Medulla oblongata (tissue), 1 donor: ENCODE measurements at regions not wholly inside any gene's neighbourhood (a gene's known extent, or its start where the extent isn't known, plus 50 kb on each side); places are given as distances from the start of the nearest gene placed in this dataset.

Experiments
- DNase-seq: peaks from one replicate; pipeline ENCODE4 v3.0.0-alpha.2; 2015; ENCODE audit errors: extremely low spot score

GRCh38 chrX:118167361-118167760 lies 50.8 kb upstream of the KLHL13 start:
- no peak for DNase-seq

DNA sequence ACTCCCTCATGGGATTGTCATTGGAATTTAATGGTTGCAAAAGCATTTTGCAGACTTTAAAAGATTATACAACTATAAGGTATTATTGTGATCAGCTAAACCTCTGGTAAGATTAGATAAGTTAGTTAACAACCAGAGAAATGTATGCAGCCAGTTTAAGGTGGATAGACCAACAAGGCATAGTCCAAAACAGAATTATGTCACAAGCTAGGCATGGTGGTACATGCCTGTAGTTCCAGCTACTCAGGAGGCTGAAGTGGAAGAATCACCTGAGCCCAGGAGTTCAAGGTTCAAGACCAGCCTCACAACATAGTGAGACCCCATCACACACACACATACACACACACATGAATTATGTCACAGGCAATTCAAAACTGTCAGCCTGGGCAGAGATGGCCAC lies 54.7 kb upstream of the KLHL13 start:
- no peak for DNase-seq

DNA sequence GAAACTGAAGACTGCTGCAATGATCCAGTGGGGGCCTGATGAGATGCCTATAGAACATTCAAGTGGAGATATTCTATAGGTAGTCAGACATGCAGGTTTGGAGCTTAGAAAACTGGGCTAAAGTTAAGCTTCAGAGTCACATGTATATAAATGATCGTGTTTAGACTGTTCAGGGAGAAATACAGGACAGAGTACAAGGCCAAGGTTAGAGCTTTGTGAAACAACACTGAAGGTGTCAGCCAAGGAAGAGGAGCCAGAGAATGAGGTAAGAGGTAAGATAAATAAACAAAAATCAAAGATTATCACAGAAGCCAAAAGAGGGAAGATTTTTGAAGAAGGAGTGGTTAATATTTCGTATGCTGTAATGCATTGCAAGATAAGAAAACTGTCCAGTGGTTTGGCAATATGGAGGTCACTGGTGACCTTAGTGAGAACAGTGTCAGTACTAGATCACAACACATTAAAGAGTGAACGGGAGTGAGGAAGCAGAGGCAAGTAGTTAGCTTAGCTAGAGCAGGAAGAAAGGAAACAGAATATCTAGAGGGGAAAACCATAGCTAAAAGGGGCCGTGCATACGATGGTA lies 58.0 kb upstream of the KLHL13 start:
- DNase-seq, result no peak

DNA sequence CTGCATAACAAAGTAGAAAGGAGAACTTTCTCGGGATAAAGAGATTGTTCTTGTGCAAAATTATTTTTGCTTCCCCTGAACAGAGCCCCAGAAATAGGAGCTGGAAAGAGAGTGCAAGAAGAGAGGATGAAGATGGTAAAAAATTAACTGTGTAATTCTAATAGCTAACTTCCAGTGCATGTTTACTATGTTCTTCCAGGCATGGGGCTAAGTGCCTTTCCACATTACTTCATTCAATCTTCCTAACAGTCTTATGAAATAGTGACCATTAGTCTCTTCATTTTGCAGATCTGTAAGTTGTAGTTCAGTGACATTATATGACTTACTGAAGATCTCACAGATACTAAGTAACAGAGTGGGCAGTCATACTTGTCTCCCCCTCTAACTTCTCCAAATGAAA lies 61.1 kb upstream of the KLHL13 start:
- DNase-seq, result no peak

DNA sequence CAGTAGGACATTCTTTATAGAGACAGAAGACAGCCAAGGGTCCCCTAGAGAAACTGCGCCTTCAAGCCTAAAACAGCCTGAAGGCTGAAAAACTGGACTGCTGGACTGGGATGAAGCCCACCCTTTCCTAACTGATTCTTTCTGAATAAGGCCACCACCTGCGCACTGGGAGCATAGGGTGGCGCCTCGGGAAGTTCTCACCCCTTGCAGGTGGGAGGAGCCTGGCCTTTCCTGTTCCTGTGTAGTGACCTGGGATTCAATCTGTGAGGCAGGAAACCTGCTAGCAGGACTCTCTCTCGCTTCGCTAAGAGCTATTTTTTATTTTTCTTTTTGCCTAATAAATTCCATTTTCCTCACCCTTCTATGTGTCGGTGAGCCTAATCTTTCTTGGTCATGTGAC lies 61.8 kb upstream of the KLHL13 start:
- no peak for DNase-seq

GRCh38 chrX:118179161-118179560 lies 62.6 kb upstream of the KLHL13 start:
- DNase-seq, result no peak

GRCh38 chrX:118179718-118180117 lies 63.1 kb upstream of the KLHL13 start:
- no peak for DNase-seq

GRCh38 chrX:118181030-118181429 lies 64.4 kb upstream of the KLHL13 start:
- peak; percentile 2 for DNase-seq

DNA sequence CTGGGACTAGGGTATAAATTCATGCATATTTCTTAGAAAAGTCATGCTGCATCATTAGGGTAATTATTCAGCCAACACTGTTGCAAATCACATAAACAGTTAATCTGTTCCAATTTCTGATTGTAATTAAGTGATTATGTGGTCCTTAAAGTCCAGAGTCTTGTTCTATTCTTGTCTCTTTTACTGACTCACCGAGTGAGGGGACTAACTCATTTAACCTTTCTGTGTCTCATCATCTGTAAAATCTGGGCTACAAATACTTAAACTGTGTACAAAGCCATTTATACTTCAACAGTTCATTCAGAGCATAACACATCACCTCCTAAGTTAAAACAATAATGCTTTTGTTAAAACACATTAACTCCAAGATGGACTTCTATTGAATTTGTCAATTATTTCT lies 65.4 kb upstream of the KLHL13 start:
- no peak for DNase-seq

- no peak for DNase-seq
Measured at GRCh38 chrX:118182681-118183080, 66.1 kb upstream of the KLHL13 start.

- DNase-seq, result no peak
Measured at GRCh38 chrX:118183606-118184005, 67.0 kb upstream of the KLHL13 start.

DNA sequence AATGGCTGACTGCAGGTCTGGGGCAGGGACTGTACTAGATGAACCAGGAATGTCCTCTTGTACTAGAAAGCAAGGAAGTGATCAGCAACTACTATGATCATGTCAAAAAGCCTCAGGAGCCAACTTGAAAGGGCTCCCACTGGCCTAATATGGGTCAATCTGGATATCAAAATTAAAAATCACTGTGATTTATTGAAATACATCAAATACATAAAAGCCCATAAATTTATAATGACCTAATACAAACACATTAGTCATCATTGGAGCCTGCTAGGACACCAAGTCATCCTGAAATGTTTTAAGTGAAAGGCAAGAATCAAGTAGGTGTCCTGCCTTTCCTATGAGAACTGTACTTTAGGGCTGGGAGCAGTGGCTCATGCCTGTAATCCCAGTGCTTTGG lies 70.5 kb upstream of the KLHL13 start:
- no peak for DNase-seq

GRCh38 chrX:118189000-118189399 lies 72.4 kb upstream of the KLHL13 start:
- DNase-seq, result no peak

DNA sequence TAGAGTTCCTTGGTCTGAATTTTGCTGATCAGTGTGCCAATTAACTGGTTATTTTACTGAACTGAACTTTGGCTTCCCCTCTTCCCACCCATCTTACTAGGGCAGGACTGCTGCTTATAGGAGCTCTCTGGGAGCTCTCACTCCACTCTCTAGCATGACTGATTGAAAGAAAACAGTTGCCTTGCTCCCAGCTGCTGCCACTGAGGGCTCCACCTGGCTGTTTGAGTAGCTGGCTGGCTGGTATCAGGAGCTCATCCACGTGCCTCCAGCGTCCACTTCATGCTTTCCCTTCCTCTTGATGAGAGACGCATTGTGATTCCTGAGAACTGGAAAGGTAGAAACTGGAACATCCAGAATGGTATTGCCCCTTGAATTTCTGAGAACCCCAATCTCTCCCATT lies 73.0 kb upstream of the KLHL13 start:
- no peak for DNase-seq

- DNase-seq, result no peak
Measured at GRCh38 chrX:118197730-118198129, 81.1 kb upstream of the KLHL13 start.

DNA sequence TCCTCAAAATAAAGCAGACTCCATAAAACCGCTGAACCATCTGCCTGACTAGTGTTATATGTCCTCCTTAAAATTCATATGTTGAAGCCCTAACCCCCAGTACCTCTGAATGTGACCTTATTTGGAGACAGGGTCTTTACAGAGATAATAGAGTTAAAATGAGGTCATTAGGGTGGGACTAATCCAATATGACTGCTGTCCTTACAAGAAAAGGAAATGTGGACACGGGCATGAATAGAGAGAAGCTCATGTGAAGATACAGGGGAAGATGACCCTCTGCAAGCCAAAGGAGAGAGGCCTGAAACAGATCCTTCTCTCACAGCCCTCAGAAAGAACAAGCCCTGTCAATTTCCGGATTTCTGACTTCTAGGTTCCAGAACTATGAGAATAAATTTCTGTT lies 82.0 kb upstream of the KLHL13 start:
- no peak for DNase-seq

DNA sequence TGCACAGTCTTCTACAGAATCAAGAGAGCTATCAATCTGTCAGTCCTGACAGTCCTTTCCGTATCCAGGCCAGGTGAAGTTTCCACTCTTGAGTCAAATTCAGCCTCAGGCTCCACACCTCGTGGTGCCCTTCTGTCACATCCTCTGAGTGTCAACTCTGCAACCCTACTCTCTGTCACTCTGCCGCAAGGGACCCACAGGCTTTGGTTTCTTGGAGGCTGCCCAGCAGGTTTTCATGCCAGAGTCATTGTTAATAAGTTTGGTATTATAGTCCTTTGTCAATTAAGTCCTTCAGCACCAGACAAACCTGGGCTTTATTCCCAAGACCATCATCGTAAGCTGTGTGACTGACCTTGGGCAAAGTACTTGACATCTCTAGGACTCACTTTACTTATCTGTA lies 83.4 kb upstream of the KLHL13 start:
- DNase-seq, result no peak

DNA sequence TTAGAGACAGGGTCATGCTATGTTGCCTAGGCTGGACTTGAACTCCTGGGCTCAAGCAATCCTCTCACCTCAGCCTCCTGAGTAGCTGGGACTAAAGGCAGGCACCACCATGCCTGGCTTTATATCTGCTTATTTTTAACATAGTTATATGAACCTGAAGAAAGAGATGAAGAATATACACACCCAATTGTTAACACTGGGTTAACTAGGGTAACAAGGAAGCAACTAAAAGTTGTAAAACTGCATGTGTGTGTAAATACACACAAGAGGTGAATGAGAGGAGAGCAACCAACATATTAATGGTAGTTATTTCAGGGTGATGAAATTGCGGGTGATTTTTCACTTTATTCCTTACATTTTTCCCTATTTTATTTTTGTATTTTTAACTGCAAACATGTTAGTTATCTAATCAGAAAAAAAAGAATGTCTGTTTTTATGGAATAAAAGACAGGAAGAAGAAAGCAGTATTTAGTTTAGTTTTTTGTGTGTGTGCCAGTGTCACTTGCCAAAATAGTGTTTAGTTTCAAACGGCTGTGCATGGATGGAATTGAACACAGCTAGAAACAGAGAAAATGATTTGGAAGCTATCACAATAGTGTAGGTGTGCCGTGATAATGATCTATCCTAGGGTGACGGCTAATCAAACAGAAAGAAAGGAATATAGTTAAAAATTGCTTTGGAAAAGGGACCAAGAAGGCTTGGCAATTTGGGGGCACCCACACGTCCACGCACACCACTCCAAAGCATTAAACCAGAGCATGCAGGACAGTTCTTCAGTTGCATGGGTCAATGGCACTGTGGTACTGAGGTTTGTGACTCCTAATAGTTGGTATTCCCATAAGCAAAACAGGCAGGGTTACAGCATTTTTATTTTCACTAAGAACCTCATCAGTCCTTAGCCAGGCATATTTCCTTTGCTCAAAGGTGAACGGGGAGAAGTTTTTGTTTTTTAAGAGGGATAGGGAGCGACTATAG lies 89.1 kb upstream of the KLHL13 start:
- DNase-seq, result no peak

DNA sequence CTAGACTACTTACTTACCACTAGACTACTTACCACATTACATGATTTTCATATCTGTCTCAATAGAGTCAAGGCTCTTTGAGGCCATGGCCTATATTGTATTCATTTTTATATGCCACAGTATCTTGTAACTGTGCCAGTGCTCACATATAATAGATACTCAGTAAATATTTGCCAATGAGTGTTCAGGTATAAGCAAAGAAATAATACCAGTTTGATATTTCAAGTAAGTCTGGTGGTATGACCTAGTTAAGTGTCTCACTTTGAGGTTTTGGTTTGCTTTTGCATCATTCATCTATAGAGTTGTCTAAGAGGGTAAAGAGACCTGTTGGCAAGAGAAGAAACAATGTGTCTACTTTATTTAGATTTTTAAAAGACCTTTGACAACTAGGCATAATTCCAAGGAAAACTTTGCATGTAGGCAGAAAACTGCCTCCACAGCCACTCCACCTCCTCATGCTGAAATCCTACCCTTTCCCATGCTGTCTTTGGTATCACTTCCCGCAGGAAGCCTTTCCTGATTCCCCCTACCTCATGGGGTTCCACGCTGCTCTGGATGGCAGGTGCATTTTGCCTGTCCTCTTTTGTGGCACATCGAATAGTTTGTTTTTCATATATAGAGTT lies 91.3 kb upstream of the KLHL13 start:
- DNase-seq, result no peak

- DNase-seq, result no peak
Measured at GRCh38 chrX:118208481-118208880, 91.9 kb upstream of the KLHL13 start.

- DNase-seq, result no peak
Measured at GRCh38 chrX:118211891-118212816, 95.5 kb upstream of the KLHL13 start.

DNA sequence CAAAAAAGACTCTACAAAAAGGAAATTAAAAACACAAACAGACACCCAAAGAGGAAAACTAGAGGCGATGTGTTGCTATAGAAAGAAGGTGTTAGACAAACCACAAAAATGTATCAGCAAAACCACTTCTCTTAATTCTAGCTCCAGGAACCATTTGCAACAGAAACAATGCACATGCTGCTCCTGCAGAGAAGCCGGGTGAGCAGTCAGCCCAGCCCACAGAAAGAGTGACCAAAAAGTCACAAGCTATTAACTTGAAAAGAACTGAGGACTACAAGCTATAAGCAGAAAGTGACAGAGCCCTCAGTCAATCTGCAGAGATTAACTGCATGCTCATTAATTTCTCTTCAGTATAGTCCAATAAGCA lies 96.2 kb upstream of the KLHL13 start:
- no peak for DNase-seq
